ENCODE measurements at regions not wholly inside any gene's neighbourhood (a gene's known extent, or its start where the extent isn't known, plus 50 kb on each side); places are given as distances from the start of the nearest gene placed in this dataset.

GRCh38 chr2:120428748-120429147 lies 82.8 kb downstream of the INHBB start:
- TF ChIP-seq TAF1 (IDR thresholded peaks at IDR 0.05; ENCODE audit: borderline replicate concordance, low read depth, low read length) = no peak
- TF ChIP-seq POLR2AphosphoS5 (IDR thresholded peaks at IDR 0.05; ENCODE audit: low read depth, low read length) = no peak
- TF ChIP-seq POLR2A (IDR thresholded peaks at IDR 0.05; ENCODE audit: low read depth, low read length) = no peak
- DNase-seq (ENCODE audit: insufficient read length) (no peak), FAIRE-seq (no peak)

- DNase-seq (ENCODE audit: insufficient read length) (no peak), FAIRE-seq (no peak)
- no peak for TF ChIP-seq POLR2AphosphoS5 (IDR thresholded peaks at IDR 0.05; ENCODE audit: low read depth, low read length)
- TF ChIP-seq POLR2A (IDR thresholded peaks at IDR 0.05; ENCODE audit: low read depth, low read length) = no peak
- no peak for TF ChIP-seq TAF1 (IDR thresholded peaks at IDR 0.05; ENCODE audit: borderline replicate concordance, low read depth, low read length)
These were observed 83.9 kb downstream of the INHBB start for GRCh38 chr2:120429586-120430500.

DNA sequence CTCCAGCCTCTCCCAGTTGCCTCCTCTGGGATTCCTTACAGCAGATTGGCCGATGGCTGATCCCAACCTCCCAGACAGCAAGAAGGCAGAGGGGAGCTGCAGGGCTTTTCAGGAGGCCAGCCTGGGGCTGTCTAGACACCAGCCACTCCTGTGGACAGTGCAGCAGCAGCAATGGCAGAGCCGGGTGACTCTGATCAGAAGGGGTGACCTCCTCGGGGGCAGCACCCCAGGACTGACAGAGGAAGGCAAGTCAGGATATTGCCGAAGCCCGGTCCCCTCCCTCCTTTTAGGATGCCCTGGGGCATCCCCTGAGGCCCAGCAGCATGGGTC lies 84.5 kb downstream of the INHBB start:
- no peak for DNase-seq (ENCODE audit: insufficient read length)

DNA sequence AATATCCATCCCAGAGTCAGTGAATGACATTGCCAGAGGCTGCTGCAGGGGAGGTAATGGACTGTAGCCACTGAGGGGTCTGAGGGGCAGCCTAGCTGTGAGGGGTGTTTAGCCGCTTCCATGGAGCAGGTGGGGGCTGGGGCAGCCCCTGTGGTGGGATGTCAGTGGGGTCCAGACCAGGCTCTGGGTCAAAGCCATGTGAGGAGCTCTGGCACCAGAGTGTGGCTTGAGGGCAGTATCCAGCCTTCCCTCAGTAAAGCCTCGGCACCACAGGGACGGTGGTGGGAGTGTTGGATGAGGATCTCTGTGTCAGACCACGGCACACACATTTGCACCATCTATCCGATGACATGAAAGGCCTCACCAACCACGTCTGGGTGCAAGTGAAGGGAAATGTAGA lies 85.0 kb downstream of the INHBB start:
- FAIRE-seq = no peak
- no peak for TF ChIP-seq POLR2AphosphoS5 (IDR thresholded peaks at IDR 0.05; ENCODE audit: low read depth, low read length)

More for the DNA sequence above, 84.5 kb downstream of the INHBB start:
- FAIRE-seq = no peak
- TF ChIP-seq TAF1 (IDR thresholded peaks at IDR 0.05; ENCODE audit: borderline replicate concordance, low read depth, low read length) (no peak), POLR2AphosphoS5 (IDR thresholded peaks at IDR 0.05; ENCODE audit: low read depth, low read length) (no peak), POLR2A (IDR thresholded peaks at IDR 0.05; ENCODE audit: low read depth, low read length) (no peak)

DNA sequence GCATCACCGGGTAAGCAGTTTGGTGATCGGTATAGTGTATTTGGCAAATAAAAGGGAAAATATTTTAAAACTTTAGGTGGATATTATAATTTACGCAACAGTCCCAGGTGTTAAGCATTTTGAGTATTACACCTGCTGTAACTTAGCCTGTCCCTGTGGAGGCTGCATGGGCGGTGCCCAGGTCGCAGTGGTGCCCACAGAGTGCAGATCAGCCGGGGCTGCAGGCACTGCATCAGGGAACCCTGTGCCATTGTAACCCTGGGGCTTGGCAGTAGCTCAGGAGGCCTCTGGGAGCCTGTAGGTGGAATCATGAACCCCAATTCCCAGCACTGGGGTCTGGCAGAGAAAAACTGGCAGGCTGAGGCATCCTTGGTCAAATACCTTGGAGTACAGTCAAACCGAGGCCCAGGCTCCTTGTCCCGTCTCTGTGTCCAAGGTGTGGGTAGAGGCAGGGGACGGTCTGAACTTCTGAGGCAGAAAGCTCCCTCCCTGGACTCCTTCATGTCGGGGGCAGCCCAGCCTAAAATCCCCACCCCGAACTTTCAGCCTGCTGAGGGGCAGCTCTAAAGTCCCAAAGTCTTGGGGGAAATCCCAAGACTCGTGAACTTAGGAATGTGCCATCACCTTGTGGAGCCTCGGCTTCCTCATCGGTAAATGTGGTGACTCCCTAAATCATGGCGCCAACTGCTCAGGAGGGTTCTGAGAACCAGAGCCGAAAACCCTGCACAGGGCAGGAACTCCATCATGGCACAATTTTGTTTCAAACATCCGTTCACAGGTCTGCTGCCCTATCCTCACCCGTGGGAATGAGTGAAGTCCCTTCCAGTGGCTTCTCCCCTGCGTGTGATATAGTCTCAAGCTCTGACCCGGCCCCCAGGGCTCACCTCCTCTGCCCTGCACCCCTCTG lies 85.7 kb downstream of the INHBB start:
- DNase-seq (ENCODE audit: insufficient read length) (no peak), FAIRE-seq (no peak)
- TF ChIP-seq TAF1 (IDR thresholded peaks at IDR 0.05; ENCODE audit: borderline replicate concordance, low read depth, low read length) = no peak
- TF ChIP-seq POLR2AphosphoS5 (IDR thresholded peaks at IDR 0.05; ENCODE audit: low read depth, low read length) = no peak
- TF ChIP-seq POLR2A (IDR thresholded peaks at IDR 0.05; ENCODE audit: low read depth, low read length) = no peak

More for the DNA sequence above, 85.0 kb downstream of the INHBB start:
- no peak for DNase-seq (ENCODE audit: insufficient read length)

GRCh38 chr2:120432293-120432975 lies 86.5 kb downstream of the INHBB start:
- no peak for FAIRE-seq
- TF ChIP-seq POLR2AphosphoS5 (IDR thresholded peaks at IDR 0.05; ENCODE audit: low read depth, low read length) (no peak), TAF1 (IDR thresholded peaks at IDR 0.05; ENCODE audit: borderline replicate concordance, low read depth, low read length) (no peak)
- no peak for DNase-seq (ENCODE audit: insufficient read length)

DNA sequence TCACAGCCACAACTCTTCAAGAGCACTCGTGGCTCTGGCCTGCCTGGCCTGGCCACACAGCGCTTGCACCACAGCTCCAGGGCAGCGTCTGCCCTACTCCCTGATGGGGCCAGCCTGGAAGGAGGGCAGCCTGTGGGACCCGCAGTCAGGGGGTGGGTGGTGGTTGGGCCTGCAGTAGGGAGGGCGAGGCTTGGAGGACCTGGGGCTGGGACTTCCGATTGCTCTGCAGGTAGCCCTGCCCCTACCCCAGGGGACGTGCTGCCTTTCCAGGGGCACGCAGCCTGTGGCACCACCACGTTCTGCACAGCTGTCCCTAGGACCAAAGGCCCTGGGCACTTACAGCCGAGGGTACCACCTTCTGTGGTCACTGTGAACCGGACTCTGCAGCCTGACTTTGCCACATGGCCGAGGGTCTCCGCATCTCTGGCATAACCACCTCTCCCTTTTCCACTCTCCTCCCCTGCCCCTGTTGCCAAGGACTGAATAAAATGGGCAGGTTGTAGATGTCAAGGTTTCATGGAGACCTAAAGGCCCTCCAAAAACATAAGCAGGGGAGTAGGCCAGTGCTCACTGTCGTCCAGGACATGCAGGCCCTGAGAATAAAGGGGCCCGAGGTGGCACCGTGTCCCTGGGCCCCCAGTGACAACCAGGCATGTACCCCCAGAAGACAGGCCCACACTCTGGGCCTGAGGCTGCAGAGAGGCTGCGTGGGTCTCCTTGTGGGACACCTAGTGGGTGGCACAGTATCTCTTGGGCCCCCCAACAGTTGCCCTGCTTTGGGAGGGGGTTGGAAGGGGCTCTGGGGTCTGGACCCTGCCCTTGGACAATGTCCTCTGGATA lies 87.3 kb downstream of the INHBB start:
- TF ChIP-seq POLR2A (IDR thresholded peaks at IDR 0.05; ENCODE audit: low read depth, low read length) = no peak
- no peak for TF ChIP-seq POLR2AphosphoS5 (IDR thresholded peaks at IDR 0.05; ENCODE audit: low read depth, low read length)
- no peak for TF ChIP-seq TAF1 (IDR thresholded peaks at IDR 0.05; ENCODE audit: borderline replicate concordance, low read depth, low read length)
- no peak for FAIRE-seq

DNA sequence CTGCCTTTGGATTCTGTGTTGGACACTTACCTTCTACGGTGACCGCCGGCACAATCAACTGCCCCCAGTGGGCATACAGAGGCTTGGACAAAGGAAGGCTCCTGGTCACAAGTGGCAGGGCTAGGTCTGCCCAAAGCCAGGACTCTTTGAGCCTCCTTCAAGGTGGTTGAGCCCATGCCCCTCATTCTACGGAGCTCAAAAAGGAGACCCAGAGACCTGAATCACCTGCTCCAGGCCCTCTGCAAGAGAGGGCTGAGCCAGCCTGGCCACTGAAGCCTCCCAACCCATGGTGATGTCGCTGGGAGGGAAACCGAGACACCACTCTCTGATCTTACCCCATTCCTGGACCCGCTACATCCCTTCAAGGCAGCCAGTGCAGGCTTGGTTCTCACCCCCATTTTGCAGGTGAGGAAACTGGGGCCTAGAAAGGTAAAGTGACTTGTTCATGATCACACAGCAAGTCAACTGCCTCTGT lies 87.9 kb downstream of the INHBB start:
- TF ChIP-seq POLR2AphosphoS5 (IDR thresholded peaks at IDR 0.05; ENCODE audit: low read depth, low read length) (no peak), POLR2A (IDR thresholded peaks at IDR 0.05; ENCODE audit: low read depth, low read length) (no peak), TAF1 (IDR thresholded peaks at IDR 0.05; ENCODE audit: borderline replicate concordance, low read depth, low read length) (no peak)
- FAIRE-seq (no peak), DNase-seq (ENCODE audit: insufficient read length) (no peak)

More for the DNA sequence above, 87.3 kb downstream of the INHBB start:
- no peak for DNase-seq (ENCODE audit: insufficient read length)

- DNase-seq (ENCODE audit: insufficient read length) (no peak), FAIRE-seq (no peak)
- TF ChIP-seq POLR2AphosphoS5 (IDR thresholded peaks at IDR 0.05; ENCODE audit: low read depth, low read length) = no peak
- no peak for TF ChIP-seq TAF1 (IDR thresholded peaks at IDR 0.05; ENCODE audit: borderline replicate concordance, low read depth, low read length)
- no peak for TF ChIP-seq POLR2A (IDR thresholded peaks at IDR 0.05; ENCODE audit: low read depth, low read length)
These were observed 88.8 kb downstream of the INHBB start for GRCh38 chr2:120434492-120435308.
